ENCODE measurements at regions not wholly inside any gene's neighbourhood (a gene's known extent, or its start where the extent isn't known, plus 50 kb on each side); places are given as distances from the start of the nearest gene placed in this dataset.

- TF ChIP-seq POLR2AphosphoS5 (IDR thresholded peaks at IDR 0.05; ENCODE audit: low read depth, low read length) (no peak), FOXP2 (optimal IDR thresholded peaks at IDR 0.05; ENCODE audit: borderline replicate concordance, extremely low read depth, extremely low read length, insufficient read depth) (no peak), TAF1 (IDR thresholded peaks at IDR 0.05; ENCODE audit: borderline replicate concordance, insufficient read depth, low read length) (no peak), SIN3A (IDR thresholded peaks at IDR 0.05; ENCODE audit: borderline replicate concordance, insufficient read depth, low read length) (no peak), REST (IDR thresholded peaks at IDR 0.05; ENCODE audit: insufficient read depth in 1 of 2, low read depth in 2 of 2, low read length in 2 of 2) (no peak)
Measured at GRCh38 chr1:213773975-213774374, 213.8 kb upstream of the PROX1 start.

- TF ChIP-seq TAF1 (IDR thresholded peaks at IDR 0.05; ENCODE audit: borderline replicate concordance, insufficient read depth, low read length): no peak
- no peak for TF ChIP-seq FOXP2 (optimal IDR thresholded peaks at IDR 0.05; ENCODE audit: borderline replicate concordance, extremely low read depth, extremely low read length, insufficient read depth)
- TF ChIP-seq POLR2AphosphoS5 (IDR thresholded peaks at IDR 0.05; ENCODE audit: low read depth, low read length): no peak
- TF ChIP-seq SIN3A (IDR thresholded peaks at IDR 0.05; ENCODE audit: borderline replicate concordance, insufficient read depth, low read length): no peak
- TF ChIP-seq REST (IDR thresholded peaks at IDR 0.05; ENCODE audit: insufficient read depth in 1 of 2, low read depth in 2 of 2, low read length in 2 of 2): no peak
Measured at GRCh38 chr1:213776969-213777368, 210.8 kb upstream of the PROX1 start.

- no peak for TF ChIP-seq TAF1 (IDR thresholded peaks at IDR 0.05; ENCODE audit: borderline replicate concordance, insufficient read depth, low read length)
- TF ChIP-seq POLR2AphosphoS5 (IDR thresholded peaks at IDR 0.05; ENCODE audit: low read depth, low read length): no peak
- no peak for TF ChIP-seq SIN3A (IDR thresholded peaks at IDR 0.05; ENCODE audit: borderline replicate concordance, insufficient read depth, low read length)
- TF ChIP-seq FOXP2 (optimal IDR thresholded peaks at IDR 0.05; ENCODE audit: borderline replicate concordance, extremely low read depth, extremely low read length, insufficient read depth): no peak
- TF ChIP-seq REST (IDR thresholded peaks at IDR 0.05; ENCODE audit: insufficient read depth in 1 of 2, low read depth in 2 of 2, low read length in 2 of 2): no peak
Measured at GRCh38 chr1:213779228-213779627, 208.5 kb upstream of the PROX1 start.

GRCh38 chr1:213782941-213783672 is 204.7 kb upstream of the PROX1 start:
- TF ChIP-seq POLR2AphosphoS5 (IDR thresholded peaks at IDR 0.05; ENCODE audit: low read depth, low read length) (no peak), REST (IDR thresholded peaks at IDR 0.05; ENCODE audit: insufficient read depth in 1 of 2, low read depth in 2 of 2, low read length in 2 of 2) (no peak), FOXP2 (optimal IDR thresholded peaks at IDR 0.05; ENCODE audit: borderline replicate concordance, extremely low read depth, extremely low read length, insufficient read depth) (no peak), SIN3A (IDR thresholded peaks at IDR 0.05; ENCODE audit: borderline replicate concordance, insufficient read depth, low read length) (no peak), TAF1 (IDR thresholded peaks at IDR 0.05; ENCODE audit: borderline replicate concordance, insufficient read depth, low read length) (no peak)
